Sigmoid colon (tissue), 4 donors: ENCODE measurements at regions not wholly inside any gene's neighbourhood (a gene's known extent, or its start where the extent isn't known, plus 50 kb on each side); places are given as distances from the start of the nearest gene placed in this dataset.

Experiments
- EP300 ChIP-seq, 4 donors: sonication (generic); formaldehyde crosslinking; IDR thresholded peaks; one replicate each; pipeline ENCODE4 v1.6.1; 2017; ENCODE audit warnings: antibody characterized with exemption in 4 of 4
- POLR2A ChIP-seq, 2 donors: fragments of 450-650 bp; IDR thresholded peaks; one replicate each; pipeline ENCODE4 v1.6.1; 2016; ENCODE audit warnings: antibody characterized with exemption in 2 of 2, mild to moderate bottlenecking in 2 of 2, moderate library complexity in 2 of 2
- POLR2AphosphoS5 ChIP-seq, 4 donors: sonication (generic); formaldehyde crosslinking; IDR thresholded peaks; one replicate each; pipeline ENCODE4 v1.6.1; 2017; ENCODE audit warnings: antibody characterized with exemption in 4 of 4
- TF ChIP-seq, protein P1 (sequence below), 4 experiments: fragments of 450-650 bp in 3 of 4; fragments of 200-600 bp in 1 of 4; IDR thresholded peaks; one replicate each; pipeline ENCODE4 v1.5.1; 2016 to 2019; ENCODE audit warnings: antibody characterized with exemption in 4 of 4, mild to moderate bottlenecking in 3 of 4, moderate library complexity in 2 of 4

GRCh38 chr1:232269988-232270387, 359.9 kb downstream of the SIPA1L2 start:
- TF ChIP-seq POLR2AphosphoS5 (IDR thresholded peaks at IDR 0.05) (no peak), POLR2A (IDR thresholded peaks at IDR 0.05) (no peak), EP300 (IDR thresholded peaks at IDR 0.05) (no peak)
- TF ChIP-seq, protein P1, sequence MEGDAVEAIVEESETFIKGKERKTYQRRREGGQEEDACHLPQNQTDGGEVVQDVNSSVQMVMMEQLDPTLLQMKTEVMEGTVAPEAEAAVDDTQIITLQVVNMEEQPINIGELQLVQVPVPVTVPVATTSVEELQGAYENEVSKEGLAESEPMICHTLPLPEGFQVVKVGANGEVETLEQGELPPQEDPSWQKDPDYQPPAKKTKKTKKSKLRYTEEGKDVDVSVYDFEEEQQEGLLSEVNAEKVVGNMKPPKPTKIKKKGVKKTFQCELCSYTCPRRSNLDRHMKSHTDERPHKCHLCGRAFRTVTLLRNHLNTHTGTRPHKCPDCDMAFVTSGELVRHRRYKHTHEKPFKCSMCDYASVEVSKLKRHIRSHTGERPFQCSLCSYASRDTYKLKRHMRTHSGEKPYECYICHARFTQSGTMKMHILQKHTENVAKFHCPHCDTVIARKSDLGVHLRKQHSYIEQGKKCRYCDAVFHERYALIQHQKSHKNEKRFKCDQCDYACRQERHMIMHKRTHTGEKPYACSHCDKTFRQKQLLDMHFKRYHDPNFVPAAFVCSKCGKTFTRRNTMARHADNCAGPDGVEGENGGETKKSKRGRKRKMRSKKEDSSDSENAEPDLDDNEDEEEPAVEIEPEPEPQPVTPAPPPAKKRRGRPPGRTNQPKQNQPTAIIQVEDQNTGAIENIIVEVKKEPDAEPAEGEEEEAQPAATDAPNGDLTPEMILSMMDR (IDR thresholded peaks at IDR 0.05), result no peak
